Cardiac muscle cell (in vitro differentiated cells and primary cell): ENCODE measurements at regions not wholly inside any gene's neighbourhood (a gene's known extent, or its start where the extent isn't known, plus 50 kb on each side); places are given as distances from the start of the nearest gene placed in this dataset.

Experiments
- DNase-seq, 2 donors: peaks; one replicate each; pipeline versions ENCODE4 v3.0.0 to v3.0.0-alpha.2; 2010 to 2017; ENCODE audit warnings: low read depth in 1 of 2, low spot score in 1 of 2
- H3K27ac ChIP-seq: fragments of 200-600 bp; sonication (generic); 2 replicates; pipeline ENCODE4 v1.5.1; 2016
- H3K27me3 ChIP-seq: fragments of 200-600 bp; sonication (generic); 2 replicates; pipeline ENCODE4 v1.6.0; 2016; ENCODE audit warnings: control low read depth
- H3K36me3 ChIP-seq: fragments of 200-600 bp; sonication (generic); 2 replicates; pipeline ENCODE4 v1.5.1; 2016; ENCODE audit warnings: control low read depth
- H3K4me1 ChIP-seq: fragments of 200-600 bp; sonication (generic); 2 replicates; pipeline ENCODE4 v1.8.1; 2017; ENCODE audit warnings: low read depth, mild to moderate bottlenecking, mixed run types
- H3K4me3 ChIP-seq: fragments of 200-600 bp; sonication (generic); 2 replicates; pipeline ENCODE4 v1.5.1; 2016; ENCODE audit warnings: mild to moderate bottlenecking
- H3K9me3 ChIP-seq: fragments of 200-600 bp; sonication (generic); 2 replicates; pipeline ENCODE4 v1.5.1; 2017; ENCODE audit warnings: low read depth, mild to moderate bottlenecking, control low read depth
- CTCF ChIP-seq: IDR thresholded peaks from 2 replicates; pipeline ENCODE4 v1.5.1; 2012; ENCODE audit warnings: low read depth, mild to moderate bottlenecking, low read length

GRCh38 chr6:74585753-74586152 is 620.1 kb downstream of the COL12A1 start:
- Histone ChIP-seq H3K27ac (no peak overlapping the region), H3K9me3 (no peaks in the 10 kb centered on the region), H3K4me1 (no peaks in the 10 kb centered on the region), H3K36me3 (no peaks in the 10 kb centered on the region), H3K4me3 (no peak overlapping the region), H3K27me3 (no peaks in the 10 kb centered on the region)
- peak in 1 of 2 donors; percentile 22 for DNase-seq
- no peak for TF ChIP-seq CTCF

GRCh38 chr6:74581681-74582080 is 624.2 kb downstream of the COL12A1 start:
- Histone ChIP-seq H3K4me3 (no peak overlapping the region), H3K27ac (no peak overlapping the region), H3K27me3 (no peaks in the 10 kb centered on the region), H3K4me1 (no peaks in the 10 kb centered on the region), H3K9me3 (no peaks in the 10 kb centered on the region), H3K36me3 (no peaks in the 10 kb centered on the region)
- no peak for DNase-seq
- no peak for TF ChIP-seq CTCF

GRCh38 chr6:74579794-74580193 is 626.1 kb downstream of the COL12A1 start:
- no peak for DNase-seq
- TF ChIP-seq CTCF: no peak

GRCh38 chr6:74579047-74579446 is 626.8 kb downstream of the COL12A1 start:
- Histone ChIP-seq H3K27me3 (no peaks in the 10 kb centered on the region), H3K9me3 (no peaks in the 10 kb centered on the region), H3K27ac (no peak overlapping the region), H3K4me3 (no peak overlapping the region), H3K4me1 (no peaks in the 10 kb centered on the region), H3K36me3 (no peaks in the 10 kb centered on the region)
- DNase-seq: no peak
- TF ChIP-seq CTCF: no peak

More at GRCh38 chr6:74579794-74580193, 626.1 kb downstream of the COL12A1 start:
- H3K4me3 ChIP-seq: no peak overlapping the region
- H3K36me3 ChIP-seq: no peaks in the 10 kb centered on the region
- no peak overlapping the region for H3K27ac ChIP-seq
- H3K27me3 ChIP-seq: no peaks in the 10 kb centered on the region
- no peaks in the 10 kb centered on the region for H3K4me1 ChIP-seq
- H3K9me3 ChIP-seq: no peaks in the 10 kb centered on the region

GRCh38 chr6:74578339-74578738 is 627.5 kb downstream of the COL12A1 start:
- Histone ChIP-seq H3K9me3 (no peaks in the 10 kb centered on the region), H3K4me3 (no peak overlapping the region), H3K36me3 (no peaks in the 10 kb centered on the region), H3K4me1 (no peaks in the 10 kb centered on the region), H3K27me3 (no peaks in the 10 kb centered on the region), H3K27ac (no peak overlapping the region)
- DNase-seq: peak in 1 of 2 donors; percentile 41
- TF ChIP-seq CTCF: no peak

- Histone ChIP-seq H3K4me1 (no peaks in the 10 kb centered on the region), H3K27me3 (no peaks in the 10 kb centered on the region), H3K27ac (no peak overlapping the region), H3K9me3 (no peaks in the 10 kb centered on the region), H3K36me3 (no peaks in the 10 kb centered on the region), H3K4me3 (no peak overlapping the region)
- DNase-seq: no peak
- no peak for TF ChIP-seq CTCF
These were observed 628.2 kb downstream of the COL12A1 start for GRCh38 chr6:74577619-74578018.
